ENCODE measurements at regions not wholly inside any gene's neighbourhood (a gene's known extent, or its start where the extent isn't known, plus 50 kb on each side); places are given as distances from the start of the nearest gene placed in this dataset.
"Not testable (repeated sequence)": the region's sequence is repeated elsewhere in the genome, so short reads cannot be mapped to it uniquely, and the experiment has no call there.

DNA sequence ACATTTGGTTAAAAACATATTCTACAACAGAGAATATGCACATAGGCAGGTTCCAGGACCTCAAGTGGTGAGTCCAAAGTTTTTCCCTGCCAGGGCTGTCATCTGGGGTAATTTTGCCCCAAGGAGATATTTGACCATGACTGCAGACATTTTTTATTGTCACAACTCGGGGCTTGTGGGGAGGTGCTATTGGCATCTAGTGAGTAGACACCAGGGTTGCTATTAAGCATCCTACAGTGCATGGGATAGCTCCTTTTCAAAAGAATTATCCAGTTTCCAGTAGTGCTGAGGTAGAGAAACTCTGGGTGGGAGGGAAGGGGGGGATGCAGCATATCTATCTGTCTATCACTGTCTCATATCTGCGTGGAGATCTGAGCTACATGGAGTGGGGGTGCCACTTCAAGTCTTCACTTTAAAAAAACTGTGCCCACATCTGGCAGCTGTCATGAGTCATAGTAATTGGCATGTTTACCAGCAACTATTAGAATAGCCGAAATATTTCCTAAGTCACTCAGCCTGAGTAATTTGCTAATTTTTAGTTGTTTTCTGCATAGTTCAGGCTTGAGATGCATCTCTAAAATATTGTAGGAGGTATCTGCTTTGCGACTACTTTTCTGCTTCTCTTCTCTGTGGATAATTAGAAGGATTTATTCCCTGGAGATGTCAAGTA lies 254.0 kb upstream of the RBMS1 start:
- Histone ChIP-seq H3K27me3 (ENCODE audit: control insufficient read depth, insufficient read depth, low read length) (no peaks in the 10 kb centered on the region), H3K4me3 (ENCODE audit: low read length) (no peak overlapping the region), H3K4me1 (ENCODE audit: control insufficient read depth, insufficient read depth, low read length) (no peaks in the 10 kb centered on the region), H3K9ac (ENCODE audit: low read length) (no peak overlapping the region), H3K36me3 (ENCODE audit: control insufficient read depth, insufficient read depth, low read length) (no peaks in the 10 kb centered on the region), H3K9me3 (ENCODE audit: control insufficient read depth, low read length) (no peaks in the 10 kb centered on the region)

DNA sequence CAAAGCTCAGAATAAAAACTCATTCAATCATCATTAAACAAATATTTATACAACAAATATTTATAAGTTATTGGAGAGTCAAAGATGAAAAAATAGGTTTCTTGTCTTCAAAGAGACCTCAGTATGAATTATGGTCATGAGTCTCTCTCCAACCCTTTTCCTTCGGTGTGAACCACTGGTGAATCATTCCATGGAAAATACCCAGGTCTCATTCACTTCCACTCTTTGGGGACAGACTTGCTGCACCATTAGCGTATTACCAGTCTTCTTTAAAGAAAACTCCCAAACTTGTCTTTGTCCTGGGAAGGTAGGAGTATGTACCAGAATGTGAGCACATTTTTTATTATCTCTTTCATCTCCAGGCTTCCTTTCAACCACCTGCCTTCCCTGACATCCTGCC lies 257.4 kb upstream of the RBMS1 start:
- no peaks in the 10 kb centered on the region for H3K9me3 ChIP-seq (ENCODE audit: control insufficient read depth, low read length)
- no peaks in the 10 kb centered on the region for H3K4me1 ChIP-seq (ENCODE audit: control insufficient read depth, insufficient read depth, low read length)
- H3K36me3 ChIP-seq (ENCODE audit: control insufficient read depth, insufficient read depth, low read length), result no peaks in the 10 kb centered on the region
- H3K4me3 ChIP-seq (ENCODE audit: low read length), result no peak overlapping the region
- H3K27me3 ChIP-seq (ENCODE audit: control insufficient read depth, insufficient read depth, low read length), result no peaks in the 10 kb centered on the region
- H3K9ac ChIP-seq (ENCODE audit: low read length), result no peak overlapping the region

DNA sequence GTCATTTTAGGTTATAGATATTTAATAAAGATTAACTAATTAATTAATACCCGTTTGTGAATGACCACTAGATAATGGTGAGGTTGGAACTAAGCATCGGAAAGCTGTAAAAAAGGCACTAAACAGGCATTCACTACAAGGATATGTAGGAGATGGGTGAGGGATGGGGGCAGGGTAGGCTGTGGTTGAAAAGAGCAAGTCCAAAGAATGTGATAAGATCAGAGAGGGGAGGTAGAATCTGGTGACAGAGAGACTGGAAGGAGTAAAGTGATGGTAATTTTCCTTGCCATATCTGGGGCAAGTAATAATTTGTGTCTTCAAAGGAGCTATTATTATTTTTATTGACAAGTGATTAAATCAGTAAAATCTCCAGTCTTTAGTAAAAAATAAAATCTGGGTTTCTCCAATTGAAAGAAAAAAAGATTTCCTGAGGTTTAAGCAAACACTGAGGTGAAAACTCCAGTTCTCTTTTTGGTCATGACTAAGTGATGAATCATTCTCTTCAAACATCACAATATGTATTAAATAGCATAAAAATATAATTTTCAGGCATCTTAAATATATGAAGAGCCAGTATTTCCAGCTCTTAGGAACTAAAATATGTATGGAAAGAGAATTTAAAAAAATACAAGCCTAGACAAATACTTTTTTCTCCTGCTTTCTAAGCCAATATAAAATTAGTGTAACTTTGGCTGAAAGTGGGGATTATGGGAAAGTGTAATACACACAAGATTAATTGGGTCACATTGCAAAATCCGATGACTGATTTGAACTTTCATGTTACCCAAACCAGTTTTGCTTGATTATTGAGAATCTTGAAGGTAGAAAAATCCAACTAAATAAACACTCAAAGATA lies 259.1 kb upstream of the RBMS1 start:
- Histone ChIP-seq H3K9ac (ENCODE audit: low read length) (no peak overlapping the region), H3K4me3 (ENCODE audit: low read length) (no peak overlapping the region), H3K9me3 (ENCODE audit: control insufficient read depth, low read length) (no peaks in the 10 kb centered on the region), H3K36me3 (ENCODE audit: control insufficient read depth, insufficient read depth, low read length) (no peaks in the 10 kb centered on the region), H3K4me1 (ENCODE audit: control insufficient read depth, insufficient read depth, low read length) (no peaks in the 10 kb centered on the region), H3K27me3 (ENCODE audit: control insufficient read depth, insufficient read depth, low read length) (no peaks in the 10 kb centered on the region)

DNA sequence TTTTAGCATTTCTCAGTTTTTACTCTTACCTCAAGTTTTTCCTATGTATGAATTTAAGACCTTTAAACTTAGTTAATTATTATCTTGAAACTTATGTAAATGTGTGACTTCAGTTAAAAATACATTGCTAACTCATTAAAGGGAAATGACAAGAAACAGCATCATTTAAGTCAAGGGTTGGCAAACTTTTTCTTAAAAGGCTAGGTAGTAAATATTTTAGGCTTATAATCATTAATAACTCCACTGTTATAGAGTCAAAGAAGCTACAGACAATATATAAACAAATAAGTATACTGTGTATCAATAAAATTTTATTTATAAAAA lies 259.7 kb upstream of the RBMS1 start:
- H3K4me3 ChIP-seq (ENCODE audit: low read length), result no peak overlapping the region
- H3K27me3 ChIP-seq (ENCODE audit: control insufficient read depth, insufficient read depth, low read length), result no peaks in the 10 kb centered on the region
- no peaks in the 10 kb centered on the region for H3K4me1 ChIP-seq (ENCODE audit: control insufficient read depth, insufficient read depth, low read length)
- H3K9ac ChIP-seq (ENCODE audit: low read length), result no peak overlapping the region
- no peaks in the 10 kb centered on the region for H3K9me3 ChIP-seq (ENCODE audit: control insufficient read depth, low read length)
- H3K36me3 ChIP-seq (ENCODE audit: control insufficient read depth, insufficient read depth, low read length), result no peaks in the 10 kb centered on the region

DNA sequence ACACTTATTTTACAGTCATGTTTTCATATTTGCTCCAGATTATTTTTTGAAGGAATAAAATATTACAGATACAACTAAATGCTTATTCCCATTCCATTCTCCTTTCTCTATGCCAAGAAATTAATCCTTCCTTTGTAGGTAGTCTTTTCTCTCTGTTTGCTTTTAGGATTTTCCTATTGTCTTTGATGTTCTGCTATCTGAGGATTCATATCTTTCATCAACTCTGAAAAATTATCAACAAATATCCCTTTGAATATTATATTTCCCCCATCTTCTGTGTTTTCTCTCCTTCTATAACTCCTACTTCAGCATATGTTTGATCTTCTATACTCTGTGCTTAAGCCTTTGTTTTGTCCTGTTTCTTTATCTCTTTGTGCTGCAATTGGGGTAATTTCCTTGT lies 260.4 kb upstream of the RBMS1 start:
- Histone ChIP-seq H3K36me3 (ENCODE audit: control insufficient read depth, insufficient read depth, low read length) (no peaks in the 10 kb centered on the region), H3K9ac (ENCODE audit: low read length) (no peak overlapping the region), H3K4me3 (ENCODE audit: low read length) (no peak overlapping the region), H3K4me1 (ENCODE audit: control insufficient read depth, insufficient read depth, low read length) (no peaks in the 10 kb centered on the region), H3K27me3 (ENCODE audit: control insufficient read depth, insufficient read depth, low read length) (no peaks in the 10 kb centered on the region), H3K9me3 (ENCODE audit: control insufficient read depth, low read length) (no peaks in the 10 kb centered on the region)

DNA sequence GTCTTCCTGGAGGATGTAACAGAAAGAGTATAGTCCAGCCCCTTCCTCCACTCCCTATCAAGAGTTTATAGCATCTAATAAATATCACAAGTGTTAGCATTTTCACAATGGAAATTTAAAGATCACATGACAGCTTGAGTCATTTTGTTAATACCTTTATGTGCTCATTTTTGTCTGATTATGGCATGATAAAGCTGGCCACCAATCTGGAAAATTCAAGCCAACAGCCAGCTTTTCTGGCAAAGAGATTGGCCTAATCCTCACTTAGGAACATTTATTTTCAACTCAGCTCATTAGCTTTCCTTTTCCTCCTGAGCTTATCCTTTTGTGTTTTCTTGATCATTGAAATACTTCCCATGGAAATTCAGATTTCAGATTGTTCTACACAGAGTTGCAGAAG lies 262.9 kb upstream of the RBMS1 start:
- no peaks in the 10 kb centered on the region for H3K4me1 ChIP-seq (ENCODE audit: control insufficient read depth, insufficient read depth, low read length)
- no peak overlapping the region for H3K9ac ChIP-seq (ENCODE audit: low read length)
- H3K36me3 ChIP-seq (ENCODE audit: control insufficient read depth, insufficient read depth, low read length), result no peaks in the 10 kb centered on the region
- no peaks in the 10 kb centered on the region for H3K9me3 ChIP-seq (ENCODE audit: control insufficient read depth, low read length)
- no peaks in the 10 kb centered on the region for H3K27me3 ChIP-seq (ENCODE audit: control insufficient read depth, insufficient read depth, low read length)
- H3K4me3 ChIP-seq (ENCODE audit: low read length), result no peak overlapping the region

DNA sequence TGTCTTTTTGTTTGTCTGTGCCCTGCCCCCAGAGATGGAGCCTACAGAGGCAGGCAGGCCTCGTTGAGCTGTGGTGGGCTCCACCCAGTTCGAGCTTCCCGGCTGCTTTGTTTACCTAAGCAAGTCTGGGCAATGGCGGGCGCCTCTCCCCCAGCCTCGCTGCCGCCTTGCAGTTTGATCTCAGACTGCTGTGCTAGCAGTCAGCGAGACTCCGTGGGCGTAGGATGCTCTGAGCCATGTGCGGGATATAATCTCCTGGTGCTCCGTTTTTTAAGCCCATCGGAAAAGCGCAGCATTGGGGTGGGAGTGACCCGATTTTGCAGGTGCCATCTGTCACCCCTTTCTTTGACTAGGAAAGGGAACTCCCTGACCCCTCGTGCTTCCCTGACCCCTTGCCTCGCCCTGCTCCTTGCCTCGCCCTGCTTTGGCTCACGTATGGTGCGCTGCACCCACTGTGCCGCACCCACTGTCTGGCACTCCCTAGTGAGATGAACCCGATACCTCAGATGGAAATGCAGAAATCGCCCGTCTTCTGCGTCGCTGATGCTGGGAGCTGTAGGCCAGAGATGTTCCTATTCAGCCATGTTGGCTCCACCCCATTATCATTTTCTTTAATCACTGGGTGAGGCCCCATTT lies 269.0 kb upstream of the RBMS1 start:
- H3K9ac ChIP-seq (ENCODE audit: low read length); H3K27me3 ChIP-seq (ENCODE audit: control insufficient read depth, insufficient read depth, low read length); H3K4me1 ChIP-seq (ENCODE audit: control insufficient read depth, insufficient read depth, low read length); H3K9me3 ChIP-seq (ENCODE audit: control insufficient read depth, low read length); H3K4me3 ChIP-seq (ENCODE audit: low read length); H3K36me3 ChIP-seq (ENCODE audit: control insufficient read depth, insufficient read depth, low read length): not testable (repeated sequence)

DNA sequence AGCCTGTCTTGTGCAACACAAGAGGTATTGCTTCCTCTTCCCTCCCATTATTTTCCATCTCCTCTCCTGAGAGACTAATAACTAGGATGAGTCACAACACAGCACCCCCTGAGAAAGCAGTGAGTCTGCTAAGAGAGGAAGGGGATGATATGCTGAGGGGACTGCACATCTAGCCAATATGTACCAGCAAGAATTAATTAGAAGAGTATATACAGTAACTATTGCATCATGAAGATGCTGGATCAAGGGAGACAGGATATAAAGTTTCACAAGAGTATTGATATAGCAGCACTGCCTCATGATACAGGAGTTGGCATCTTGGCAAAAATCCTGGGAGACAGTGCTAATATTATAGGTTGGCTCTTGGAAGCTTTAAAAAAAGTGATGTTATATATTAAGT lies 289.9 kb upstream of the RBMS1 start:
- no peaks in the 10 kb centered on the region for H3K27me3 ChIP-seq (ENCODE audit: control insufficient read depth, insufficient read depth, low read length)
- H3K9me3 ChIP-seq (ENCODE audit: control insufficient read depth, low read length), result no peaks in the 10 kb centered on the region
- no peaks in the 10 kb centered on the region for H3K4me1 ChIP-seq (ENCODE audit: control insufficient read depth, insufficient read depth, low read length)
- no peaks in the 10 kb centered on the region for H3K36me3 ChIP-seq (ENCODE audit: control insufficient read depth, insufficient read depth, low read length)
- H3K4me3 ChIP-seq (ENCODE audit: low read length), result no peak overlapping the region
- no peak overlapping the region for H3K9ac ChIP-seq (ENCODE audit: low read length)

DNA sequence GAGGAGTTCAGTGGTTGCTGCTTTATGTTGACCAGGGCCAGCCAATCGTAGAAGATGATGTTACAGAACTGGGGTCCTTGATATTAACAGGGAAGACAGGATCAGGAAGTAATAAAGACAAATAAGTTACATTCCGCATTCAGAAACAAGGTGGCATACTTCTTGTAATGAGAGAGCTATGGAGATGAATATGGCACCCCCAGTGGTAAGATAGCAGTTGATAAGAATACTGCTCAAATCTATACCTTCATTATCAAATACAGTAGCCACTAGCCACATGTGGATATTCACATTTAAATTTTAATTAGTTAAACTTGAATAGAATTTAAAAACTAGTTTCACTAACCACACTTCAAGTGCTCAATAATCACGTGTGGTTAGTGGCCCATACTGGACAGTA lies 290.4 kb upstream of the RBMS1 start:
- Histone ChIP-seq H3K36me3 (ENCODE audit: control insufficient read depth, insufficient read depth, low read length) (no peaks in the 10 kb centered on the region), H3K9me3 (ENCODE audit: control insufficient read depth, low read length) (no peaks in the 10 kb centered on the region), H3K4me3 (ENCODE audit: low read length) (no peak overlapping the region), H3K9ac (ENCODE audit: low read length) (no peak overlapping the region), H3K27me3 (ENCODE audit: control insufficient read depth, insufficient read depth, low read length) (no peaks in the 10 kb centered on the region), H3K4me1 (ENCODE audit: control insufficient read depth, insufficient read depth, low read length) (no peaks in the 10 kb centered on the region)

DNA sequence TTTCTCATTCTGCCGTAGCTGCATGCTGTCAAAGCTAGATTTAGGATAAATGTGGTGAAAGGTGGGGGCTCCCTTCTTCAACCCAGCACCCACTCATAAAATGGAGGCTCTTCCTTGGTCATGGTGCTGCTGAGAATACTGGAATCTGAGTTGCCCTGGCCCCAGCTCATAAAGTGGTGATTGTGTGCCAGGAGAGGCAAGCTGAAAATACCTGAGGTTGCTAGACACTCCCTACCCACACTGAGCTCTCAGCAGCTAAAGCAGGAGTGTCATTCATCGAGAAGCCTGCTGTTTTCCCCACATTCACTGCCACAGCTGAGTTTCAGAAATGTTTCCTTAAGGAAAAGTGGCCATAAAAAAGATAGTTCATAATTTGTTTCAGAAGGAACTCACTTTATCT lies 297.1 kb upstream of the RBMS1 start:
- no peaks in the 10 kb centered on the region for H3K4me1 ChIP-seq (ENCODE audit: control insufficient read depth, insufficient read depth, low read length)
- H3K36me3 ChIP-seq (ENCODE audit: control insufficient read depth, insufficient read depth, low read length), result no peaks in the 10 kb centered on the region
- no peak overlapping the region for H3K4me3 ChIP-seq (ENCODE audit: low read length)
- no peaks in the 10 kb centered on the region for H3K27me3 ChIP-seq (ENCODE audit: control insufficient read depth, insufficient read depth, low read length)
- no peak overlapping the region for H3K9ac ChIP-seq (ENCODE audit: low read length)
- no peaks in the 10 kb centered on the region for H3K9me3 ChIP-seq (ENCODE audit: control insufficient read depth, low read length)

DNA sequence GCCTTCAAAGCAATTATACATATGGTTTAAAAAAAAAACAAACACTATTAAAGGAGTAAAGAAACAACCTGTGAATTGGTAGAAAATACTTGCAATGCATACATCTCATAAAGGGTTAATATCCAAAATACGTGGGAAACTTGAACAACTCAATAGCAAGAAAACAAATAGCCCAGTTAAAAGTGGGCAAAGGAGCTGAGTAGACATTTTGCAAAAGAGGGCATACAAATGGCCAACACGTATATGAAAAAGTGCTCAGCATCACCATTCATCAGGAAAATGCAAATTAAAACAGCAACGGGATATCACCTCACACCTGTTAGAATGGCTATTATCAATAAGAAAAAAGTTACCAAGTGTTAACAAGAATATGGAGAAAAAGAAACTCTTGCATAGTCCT lies 298.3 kb upstream of the RBMS1 start:
- no peak overlapping the region for H3K9ac ChIP-seq (ENCODE audit: low read length)
- H3K9me3 ChIP-seq (ENCODE audit: control insufficient read depth, low read length), result no peaks in the 10 kb centered on the region
- no peak overlapping the region for H3K4me3 ChIP-seq (ENCODE audit: low read length)
- H3K27me3 ChIP-seq (ENCODE audit: control insufficient read depth, insufficient read depth, low read length), result no peaks in the 10 kb centered on the region
- H3K4me1 ChIP-seq (ENCODE audit: control insufficient read depth, insufficient read depth, low read length), result no peaks in the 10 kb centered on the region
- no peaks in the 10 kb centered on the region for H3K36me3 ChIP-seq (ENCODE audit: control insufficient read depth, insufficient read depth, low read length)

DNA sequence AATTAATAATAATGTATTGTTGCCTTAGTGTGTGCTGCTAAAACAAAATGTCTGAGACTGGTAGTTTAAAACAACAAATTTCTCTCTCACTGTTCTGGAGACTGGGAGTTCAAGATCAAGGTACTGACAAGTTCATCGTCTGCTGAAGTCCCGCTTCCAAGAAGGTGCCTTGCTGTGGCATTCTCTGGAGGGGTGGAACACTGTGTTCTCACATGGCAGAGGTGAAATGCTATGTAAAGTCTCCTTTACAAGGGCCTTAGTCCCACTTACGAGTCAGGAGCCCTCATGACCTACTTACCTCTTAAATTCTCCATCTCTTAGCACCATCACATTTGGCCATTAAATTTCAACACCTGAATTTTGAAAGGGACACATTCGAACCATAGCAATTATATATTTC lies 299.2 kb upstream of the RBMS1 start:
- Histone ChIP-seq H3K9me3 (ENCODE audit: control insufficient read depth, low read length) (no peaks in the 10 kb centered on the region), H3K4me1 (ENCODE audit: control insufficient read depth, insufficient read depth, low read length) (no peaks in the 10 kb centered on the region), H3K4me3 (ENCODE audit: low read length) (no peak overlapping the region), H3K36me3 (ENCODE audit: control insufficient read depth, insufficient read depth, low read length) (no peaks in the 10 kb centered on the region), H3K27me3 (ENCODE audit: control insufficient read depth, insufficient read depth, low read length) (no peaks in the 10 kb centered on the region), H3K9ac (ENCODE audit: low read length) (no peak overlapping the region)
